Body of pancreas (tissue), 4 donors: ENCODE measurements at regions not wholly inside any gene's neighbourhood (a gene's known extent, or its start where the extent isn't known, plus 50 kb on each side); places are given as distances from the start of the nearest gene placed in this dataset.

ENCODE experiments used
- CTCF ChIP-seq, 7 experiments: fragments of 450-650 bp in 4 of 7; fragments of 200-600 bp in 3 of 7; sonication (generic) in 3 of 7; IDR thresholded peaks; one replicate each; pipeline ENCODE4 v1.5.1; 2016 to 2019; ENCODE audit warnings: antibody characterized with exemption in 7 of 7
- POLR2A ChIP-seq, 3 donors: fragments of 450-650 bp; IDR thresholded peaks; one replicate each; pipeline ENCODE4 v1.6.1; 2016; ENCODE audit warnings: antibody characterized with exemption in 3 of 3, mild to moderate bottlenecking in 2 of 3

GRCh38 chr3:168187233-168187632 is 91.5 kb upstream of the GOLIM4 start:
- TF ChIP-seq CTCF (IDR thresholded peaks at IDR 0.05), result no peak
- no peak for TF ChIP-seq POLR2A (IDR thresholded peaks at IDR 0.05)
